Hippocampal formation (tissue), 2 donors: ENCODE measurements at regions not wholly inside any gene's neighbourhood (a gene's known extent, or its start where the extent isn't known, plus 50 kb on each side); places are given as distances from the start of the nearest gene placed in this dataset.
"Not testable (repeated sequence)": the region's sequence is repeated elsewhere in the genome, so short reads cannot be mapped to it uniquely, and the experiment has no call there.

ENCODE experiments used
- DNase-seq, 2 donors: peaks; one replicate each; lab custom pipeline; 2025; lab: John Stamatoyannopoulos, UW

DNA sequence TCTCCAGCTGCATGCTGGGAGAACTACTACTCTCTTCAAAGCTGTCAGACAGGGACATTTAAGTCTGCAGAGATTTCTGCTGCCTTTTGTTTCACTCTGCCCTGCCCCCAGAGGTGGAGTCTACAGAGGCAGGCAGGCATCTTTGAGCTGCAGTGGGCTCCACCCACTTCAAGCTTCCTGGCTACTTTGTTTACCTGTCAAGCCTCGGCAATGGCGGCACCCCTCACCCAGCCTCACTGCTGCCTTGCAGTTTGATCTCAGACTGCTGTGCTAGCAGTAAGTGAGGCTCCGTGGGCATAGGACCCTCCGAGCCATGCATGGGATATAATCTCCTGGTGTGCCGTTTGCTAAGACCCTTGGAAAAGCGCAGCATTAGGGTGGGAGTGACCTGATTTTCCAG, 61.7 kb downstream of the DMRTA1 start:
- DNase-seq, result not testable (repeated sequence)

DNA sequence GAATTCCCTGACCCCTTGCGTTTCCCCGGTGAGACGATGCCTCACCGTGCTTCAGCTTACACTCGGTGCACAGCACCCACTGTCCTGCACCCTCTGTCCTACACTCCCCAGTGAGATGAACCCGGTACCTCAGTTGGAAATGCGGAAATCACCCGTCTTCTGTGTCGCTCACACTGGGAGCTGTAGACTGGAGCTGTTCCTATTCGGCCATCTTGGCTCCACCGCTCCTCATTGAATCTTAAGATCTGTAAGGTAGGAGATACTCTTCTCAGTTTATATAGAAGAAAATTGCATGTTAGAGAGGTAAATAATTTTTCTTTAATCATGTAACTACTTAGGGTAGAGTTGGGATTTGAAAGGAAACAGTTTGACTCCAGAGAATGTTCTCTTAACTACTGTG, 62.2 kb downstream of the DMRTA1 start:
- DNase-seq, result no peak

DNA sequence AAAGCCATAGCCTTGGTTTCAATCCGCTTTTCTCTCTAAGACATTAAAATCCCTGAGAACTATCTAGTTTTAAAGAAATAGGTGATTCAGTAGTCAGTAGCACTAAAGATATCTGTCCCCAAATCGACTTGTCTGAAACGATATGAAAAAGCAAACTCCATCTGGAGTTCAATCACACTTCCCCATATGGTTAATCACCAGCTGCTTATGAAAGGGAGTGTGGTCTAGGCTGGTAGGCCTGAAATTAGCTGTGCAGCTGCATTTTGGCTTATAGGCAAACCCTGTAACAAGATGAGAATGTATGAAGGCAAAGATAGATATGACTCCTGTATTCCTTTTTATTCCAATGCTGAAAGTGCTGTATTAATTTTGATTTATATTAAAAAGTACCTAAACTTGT, 65.9 kb downstream of the DMRTA1 start:
- no peak for DNase-seq

DNA sequence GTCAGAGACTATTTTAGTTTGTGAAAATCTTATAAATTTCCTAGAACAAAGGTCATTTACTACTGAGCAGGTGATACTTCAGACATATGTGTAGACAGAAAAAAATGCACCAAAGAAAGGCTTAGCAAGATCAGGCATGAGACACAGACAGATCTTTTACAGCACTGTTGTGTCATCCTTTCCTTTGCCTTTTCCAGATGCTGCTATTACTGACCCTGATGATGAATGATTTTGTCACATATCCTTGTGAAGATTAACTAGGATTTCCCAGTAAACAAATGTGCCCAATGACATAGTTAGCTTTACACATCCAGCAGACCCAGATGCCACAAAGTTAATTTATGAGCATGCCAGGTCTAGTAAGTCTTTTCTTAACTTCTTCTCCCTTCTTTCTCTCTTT, 68.2 kb downstream of the DMRTA1 start:
- DNase-seq, result no peak

DNA sequence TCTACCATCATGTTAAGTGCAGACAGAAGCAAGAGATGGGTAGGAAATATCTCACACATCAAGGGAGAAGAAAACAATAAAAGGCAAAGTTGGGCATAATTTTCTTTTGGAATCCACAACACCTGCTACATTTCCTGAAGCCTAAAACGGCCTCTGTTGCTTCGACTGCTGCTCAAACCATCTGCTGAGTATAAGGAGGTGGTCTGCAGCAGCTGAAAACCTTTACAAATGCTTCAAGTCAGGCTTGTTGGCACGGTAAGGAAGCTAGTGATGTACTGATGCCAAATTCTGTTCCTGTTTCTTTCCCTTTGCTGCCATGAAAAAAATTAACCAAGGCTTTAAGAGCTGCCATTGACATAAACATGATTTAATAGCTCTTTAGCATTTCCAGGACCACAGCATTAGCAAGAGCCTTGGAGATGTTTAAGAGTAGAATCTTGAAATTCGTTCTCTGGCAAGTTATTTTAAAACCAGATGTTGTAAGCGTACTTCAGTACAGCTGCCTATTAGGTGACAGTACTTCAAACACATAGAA, 75.6 kb downstream of the DMRTA1 start:
- no peak for DNase-seq

DNA sequence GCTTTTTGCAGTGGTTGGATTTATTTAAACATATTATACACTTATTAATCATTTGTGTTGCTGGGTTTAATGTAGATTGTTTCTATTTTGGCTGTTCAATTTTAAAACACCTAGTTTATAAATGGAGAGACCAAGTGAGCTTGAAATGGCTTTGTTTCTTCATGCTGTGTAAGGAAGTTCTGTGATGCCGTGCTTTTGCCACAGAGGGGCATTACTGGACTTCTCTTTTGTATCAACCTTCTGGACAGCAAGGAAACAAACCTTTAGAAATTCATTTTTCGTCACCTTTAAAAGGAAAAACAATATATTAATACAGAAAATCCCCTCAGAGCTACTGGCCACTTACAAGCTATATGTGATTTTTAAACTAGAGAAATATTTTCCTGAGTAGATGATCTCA, 81.9 kb downstream of the DMRTA1 start:
- DNase-seq, result no peak

DNA sequence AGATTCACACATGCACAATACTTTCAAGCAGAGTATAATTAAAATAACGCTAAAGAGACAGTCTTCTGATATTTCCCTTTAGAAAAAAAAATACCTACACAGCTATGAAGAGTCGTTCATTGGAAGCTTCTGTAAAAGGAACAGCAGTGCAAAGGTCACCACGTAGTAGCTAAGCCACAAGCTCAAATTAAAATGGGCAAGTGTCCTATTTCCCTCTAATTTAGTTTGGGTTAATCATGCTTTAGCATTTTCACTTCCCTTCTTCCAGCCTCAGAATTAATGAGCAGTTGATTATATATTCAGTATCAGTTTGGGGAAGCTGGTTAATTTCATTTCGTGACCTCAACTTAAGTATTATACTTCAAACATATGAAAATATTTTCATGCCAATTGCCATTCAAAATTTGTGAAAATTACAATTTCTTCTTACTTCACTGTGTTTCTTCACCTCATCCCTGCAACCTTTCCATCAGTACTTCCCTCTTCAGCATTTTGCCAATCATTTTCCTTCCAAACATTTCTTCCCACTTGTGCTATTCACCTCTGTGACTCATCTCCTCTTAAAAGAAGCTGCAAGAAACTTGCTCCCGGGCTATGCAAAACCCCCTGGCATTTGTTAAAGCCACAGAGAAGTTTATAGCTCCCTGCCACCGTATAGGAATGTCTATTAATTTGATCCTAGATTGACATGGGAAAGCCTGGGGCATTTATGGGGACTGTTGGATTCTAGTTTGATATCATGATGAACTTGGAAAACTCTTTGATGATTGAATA, 83.0 kb downstream of the DMRTA1 start:
- no peak for DNase-seq

DNA sequence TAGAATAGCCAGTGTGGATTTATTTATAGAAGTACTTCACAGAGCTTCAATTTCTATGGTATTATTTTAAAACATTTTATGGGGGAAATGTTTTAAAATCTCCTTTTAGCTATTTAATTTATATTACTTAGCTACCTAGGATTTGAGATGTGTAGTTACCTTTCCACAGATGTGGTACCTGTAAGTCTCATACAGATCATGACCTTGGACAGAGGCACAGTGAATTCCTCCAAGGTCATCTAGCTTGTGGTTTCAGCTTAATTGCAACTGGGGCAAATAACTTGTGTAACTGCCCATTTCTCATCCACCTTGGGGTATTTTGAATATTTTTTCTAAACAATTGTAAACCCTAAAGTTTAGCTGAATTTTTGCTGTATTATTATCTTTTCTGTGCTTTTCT, 89.2 kb downstream of the DMRTA1 start:
- DNase-seq, result no peak

DNA sequence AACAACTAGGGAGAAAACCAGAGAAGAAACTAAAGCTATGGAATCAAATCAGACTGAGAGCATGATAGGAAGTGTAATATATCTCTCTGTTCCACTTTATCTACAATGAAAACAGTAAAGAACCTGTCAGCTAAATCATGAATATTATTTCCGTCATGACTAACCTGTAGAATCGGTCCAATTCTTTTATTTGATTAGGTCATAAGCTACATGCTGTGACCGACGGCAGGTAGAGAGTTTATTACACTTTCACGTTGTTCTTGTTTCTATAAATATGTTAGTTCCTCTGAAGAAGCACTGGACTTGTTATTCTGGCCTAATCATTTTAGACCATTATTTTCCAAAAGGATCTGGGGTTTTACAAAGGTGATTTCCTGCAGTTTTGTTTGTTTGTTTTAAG, 91.1 kb downstream of the DMRTA1 start:
- DNase-seq, result no peak

DNA sequence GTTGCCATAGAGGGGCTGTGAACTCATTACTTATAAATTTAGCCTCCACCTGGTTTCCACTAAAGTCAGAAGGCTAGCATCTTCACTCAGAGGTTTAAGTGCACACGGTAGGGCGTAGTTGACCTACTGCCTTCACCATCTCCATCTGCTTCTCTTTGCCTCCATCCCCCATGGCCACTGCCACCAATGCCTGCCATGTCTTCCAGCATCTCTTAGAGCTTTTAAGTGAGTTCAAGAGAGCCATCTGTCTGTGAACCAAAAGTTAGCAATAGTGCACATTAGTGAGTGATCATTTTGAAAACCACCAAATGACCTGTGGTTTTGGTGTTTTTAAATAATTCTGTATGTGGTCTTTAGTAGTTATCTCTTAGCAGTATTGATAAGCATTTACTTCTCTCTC, 102.0 kb downstream of the DMRTA1 start:
- no peak for DNase-seq

DNA sequence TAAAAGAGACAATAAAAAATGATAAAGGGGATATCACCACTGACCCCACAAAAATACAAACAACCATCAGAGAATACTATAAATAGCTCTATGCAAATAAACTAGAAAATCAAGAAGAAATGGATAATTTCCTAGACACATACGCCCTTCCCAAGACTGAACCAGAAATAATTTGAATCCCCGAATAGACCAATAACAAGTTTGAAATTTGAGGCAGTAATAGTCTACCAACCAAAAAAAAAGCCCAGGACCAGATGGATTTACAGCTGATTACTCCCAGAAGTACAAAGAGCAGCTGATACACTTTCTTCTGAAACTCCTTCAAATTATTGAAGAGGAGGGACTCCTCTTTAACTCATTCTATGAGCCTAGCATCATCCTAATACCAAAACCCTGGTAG, 128.1 kb downstream of the DMRTA1 start:
- DNase-seq, result no peak

DNA sequence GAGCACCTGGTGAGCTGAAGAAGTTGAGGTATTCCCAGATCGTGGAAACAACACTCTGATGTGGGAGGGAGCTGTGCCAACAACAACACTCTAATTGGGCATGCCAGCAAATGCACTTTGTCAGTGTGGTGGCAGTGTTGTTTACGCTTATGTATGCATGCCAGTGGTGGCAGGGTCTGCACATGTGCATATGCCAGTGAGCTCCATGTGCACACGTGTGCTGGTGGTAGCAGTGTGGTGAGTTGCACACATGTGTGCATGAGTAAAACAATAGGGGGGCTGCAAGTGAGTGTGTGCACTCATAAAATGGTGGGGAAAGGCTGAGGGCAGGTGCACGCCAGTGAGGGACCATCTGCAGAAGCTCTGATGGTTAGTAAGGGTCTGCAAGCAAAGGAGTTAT, 134.2 kb downstream of the DMRTA1 start:
- no peak for DNase-seq

DNA sequence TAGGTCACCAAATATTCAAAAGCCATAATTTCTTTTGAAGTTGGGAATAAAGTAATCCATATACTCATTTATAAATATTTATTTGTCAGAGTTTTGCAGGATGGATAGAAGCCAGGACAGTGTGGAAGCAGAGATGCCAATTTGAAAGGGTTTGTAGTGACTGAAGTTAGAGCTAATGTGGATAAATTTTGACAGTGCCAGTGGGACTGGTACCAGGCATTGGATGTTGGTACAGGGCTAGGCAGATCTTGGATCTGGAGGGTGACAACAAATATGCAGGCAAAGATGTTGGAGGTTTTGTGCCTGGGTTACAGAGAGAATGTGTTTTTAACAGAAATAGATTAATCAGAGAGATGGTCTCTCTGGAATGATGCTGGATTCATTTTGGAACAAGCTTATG, 135.6 kb downstream of the DMRTA1 start:
- DNase-seq, result no peak

DNA sequence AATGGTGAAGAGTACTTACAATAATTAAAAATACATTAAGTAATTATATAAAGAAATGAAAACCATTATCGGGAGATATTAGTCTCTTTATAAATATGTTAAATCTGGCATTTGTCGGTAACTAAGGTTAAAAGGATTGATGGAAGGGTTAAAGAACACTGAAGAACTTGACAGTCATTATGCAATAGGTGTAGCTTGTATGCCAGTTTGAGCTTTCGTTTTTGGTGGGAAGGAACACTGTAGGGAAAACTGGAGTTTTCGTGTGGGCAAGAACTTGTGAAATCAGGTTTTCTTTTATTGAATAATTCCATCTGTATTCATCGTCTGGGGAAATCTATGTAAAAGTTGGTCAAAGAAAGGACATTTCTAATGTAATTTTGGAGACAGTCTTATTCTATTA, 142.3 kb downstream of the DMRTA1 start:
- no peak for DNase-seq

DNA sequence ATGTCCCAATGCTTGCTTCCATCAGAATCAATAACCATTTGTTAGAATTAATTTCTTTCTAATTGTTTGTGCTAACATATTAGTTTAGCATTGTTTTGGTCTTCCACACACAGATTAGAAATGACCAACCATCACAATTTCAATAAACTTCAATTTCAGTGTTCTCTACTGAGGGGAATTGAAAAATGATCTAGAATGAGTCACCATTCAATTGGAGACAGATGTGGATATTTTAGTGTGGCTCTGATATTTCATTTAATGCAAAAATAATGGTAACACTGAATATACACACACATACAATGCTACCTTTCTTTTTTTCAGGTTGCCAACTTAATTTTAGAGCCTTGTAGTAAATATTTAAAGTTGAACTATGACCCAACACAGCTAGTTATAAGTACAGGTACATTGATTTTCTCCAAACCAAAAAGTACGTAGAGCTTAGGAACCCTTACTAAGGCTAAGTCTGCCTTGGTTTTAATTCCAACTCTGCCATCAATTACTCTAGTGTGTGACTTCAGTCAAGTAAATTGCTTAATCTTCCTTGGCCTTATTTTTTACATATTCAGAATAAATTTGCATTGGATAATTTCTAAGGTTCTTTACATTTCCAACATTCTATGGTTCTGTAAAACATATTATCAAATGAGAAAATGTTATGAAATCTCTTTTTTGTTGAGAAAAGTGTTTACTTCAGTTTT, 143.9 kb downstream of the DMRTA1 start:
- DNase-seq, result no peak

DNA sequence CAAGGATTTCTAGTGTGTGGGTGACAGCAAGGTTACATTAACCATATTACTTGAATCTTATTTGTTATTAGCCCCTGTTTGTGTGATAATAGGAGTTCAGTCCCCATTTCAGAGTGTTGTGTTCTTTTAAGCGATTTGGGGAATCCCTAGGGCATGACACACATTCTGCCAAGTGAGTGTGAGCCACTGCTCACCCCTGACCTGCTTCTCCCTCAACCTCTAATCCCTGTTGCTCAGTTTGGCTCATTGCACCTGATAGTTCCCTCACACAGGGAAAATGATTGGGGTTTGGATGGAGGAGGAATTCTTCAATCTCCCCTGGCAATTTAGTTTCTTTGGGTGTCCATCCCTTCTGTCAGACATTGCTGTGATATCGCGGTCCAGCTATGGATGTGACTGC, 149.2 kb downstream of the DMRTA1 start:
- no peak for DNase-seq

DNA sequence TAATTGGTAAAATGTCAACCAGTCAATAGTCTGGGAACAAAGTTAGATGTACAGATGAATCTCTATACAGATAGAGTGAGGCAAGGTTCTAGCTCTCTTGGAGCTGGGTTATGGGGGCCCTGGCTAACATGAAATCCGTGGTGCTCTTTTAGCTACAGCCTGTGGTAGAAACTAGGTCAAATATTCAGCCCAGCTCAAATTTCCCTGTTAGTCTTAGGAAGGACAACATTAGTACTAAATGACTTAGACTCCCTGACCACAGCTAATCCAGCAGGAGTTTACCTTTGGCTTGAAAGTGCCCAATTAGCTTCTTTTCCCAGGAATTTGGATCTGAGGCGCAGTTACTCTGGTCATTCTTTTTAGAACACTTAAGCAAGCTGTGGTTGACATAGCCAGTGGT, 170.5 kb downstream of the DMRTA1 start:
- DNase-seq, result no peak

DNA sequence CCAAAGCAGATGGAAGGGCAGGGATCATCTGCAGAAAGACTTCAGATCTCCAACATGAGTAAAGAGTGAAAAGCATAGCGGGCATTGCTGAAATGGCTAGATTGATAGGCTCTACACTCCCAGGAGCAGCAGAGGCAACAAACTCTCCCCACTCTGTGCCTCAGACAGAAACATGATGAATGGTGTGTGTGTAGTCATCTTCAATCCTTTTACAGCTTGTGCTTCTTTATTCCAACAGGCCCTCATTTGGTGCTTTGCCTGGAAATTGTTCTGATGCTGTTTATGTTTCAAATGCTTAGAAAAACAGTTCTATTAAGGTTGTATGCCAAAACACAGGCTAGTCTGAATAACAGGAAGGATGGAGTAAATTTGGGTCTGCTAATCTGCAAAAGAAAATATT, 176.2 kb downstream of the DMRTA1 start:
- no peak for DNase-seq

DNA sequence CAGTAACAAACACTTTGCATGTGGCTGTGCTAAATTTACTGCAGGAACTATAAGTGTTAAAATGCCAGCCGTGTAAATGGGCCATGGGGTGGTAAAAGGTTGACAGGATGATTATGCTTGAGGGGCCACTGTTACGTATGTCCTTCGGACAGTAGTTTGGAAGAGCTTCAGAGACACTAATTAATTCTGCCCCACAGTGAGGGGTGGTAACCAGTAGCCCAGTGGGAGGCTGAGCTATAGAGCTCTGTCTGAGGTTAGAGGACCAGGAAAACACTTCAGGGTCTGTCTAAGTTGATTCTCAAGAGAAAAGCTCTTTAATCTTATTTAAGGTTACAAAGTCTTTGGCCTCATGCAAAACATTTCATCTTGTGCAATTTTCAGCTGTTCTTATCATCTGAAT, 176.6 kb downstream of the DMRTA1 start:
- DNase-seq, result no peak

DNA sequence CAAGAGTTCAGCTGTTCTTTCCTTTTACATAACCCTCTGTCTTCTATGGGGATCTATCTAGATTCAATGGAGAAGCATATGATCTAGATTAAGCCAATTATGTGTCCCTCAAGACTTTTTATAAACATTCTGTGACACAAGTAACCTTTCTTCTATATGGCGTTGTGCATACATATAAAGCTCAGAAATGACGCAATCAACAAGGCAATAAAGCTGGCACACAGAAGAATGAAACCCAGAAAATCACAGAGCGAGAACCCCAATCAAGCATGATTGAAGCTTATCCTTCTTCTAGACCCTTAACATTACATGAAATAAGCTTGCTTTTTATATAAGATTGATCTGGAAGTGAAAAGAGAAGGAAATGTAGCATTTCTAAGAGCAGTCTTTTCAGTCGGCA, 178.9 kb downstream of the DMRTA1 start:
- no peak for DNase-seq

DNA sequence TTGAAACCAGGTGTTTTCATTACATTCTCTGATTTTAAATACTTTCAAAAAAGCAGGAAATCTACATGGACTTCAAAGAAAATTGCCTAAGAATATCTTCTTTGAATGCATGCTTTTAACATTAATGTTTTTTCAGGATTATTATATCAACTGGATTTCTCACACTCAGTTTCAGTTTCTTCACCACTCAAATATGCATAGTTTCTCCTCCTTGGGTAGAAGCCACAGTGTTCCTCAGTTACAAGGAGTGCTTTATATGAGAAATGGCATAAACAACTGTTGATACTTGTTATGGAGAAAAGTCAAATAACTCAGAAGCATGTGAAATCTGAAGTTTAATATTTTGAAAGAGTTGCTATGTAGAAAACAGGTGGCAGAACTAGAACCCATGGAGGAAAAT, 196.9 kb downstream of the DMRTA1 start:
- no peak for DNase-seq

DNA sequence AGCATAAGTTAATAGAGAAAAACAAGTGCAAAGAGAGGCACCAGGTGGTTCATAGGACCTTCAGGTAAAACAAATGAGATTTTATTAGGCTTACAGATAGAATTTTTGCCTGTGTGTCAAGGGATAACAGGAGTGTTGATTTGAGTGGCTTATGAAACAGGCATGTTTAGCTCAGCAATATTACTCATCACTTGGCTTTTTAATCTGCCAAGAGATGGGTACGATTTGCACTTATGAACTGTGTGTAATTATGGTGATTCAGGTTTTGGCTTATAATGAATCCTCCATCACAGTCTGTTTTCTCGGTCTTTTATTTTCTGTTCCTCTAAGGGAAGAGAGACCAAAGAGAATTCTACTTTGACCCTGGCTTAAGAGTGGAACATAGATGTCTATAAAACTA, 199.3 kb downstream of the DMRTA1 start:
- DNase-seq, result no peak

DNA sequence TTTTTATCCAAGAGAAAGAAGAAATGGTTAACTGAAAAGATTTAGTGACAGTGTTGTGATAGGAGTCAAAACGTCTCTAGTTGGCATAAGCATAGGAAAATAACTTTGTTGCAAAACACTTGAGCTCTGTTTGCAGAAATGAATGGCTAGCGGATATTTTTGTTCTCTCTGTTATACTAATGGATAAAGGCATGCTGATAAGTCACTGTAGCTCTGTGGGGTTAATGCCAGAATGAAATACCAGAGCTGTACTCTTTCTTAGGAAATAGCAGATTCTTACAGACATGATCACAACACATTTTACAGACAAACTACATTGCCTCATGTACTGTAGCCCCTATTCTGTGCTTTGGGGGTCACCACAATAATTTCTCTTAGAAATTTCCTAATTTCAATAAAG, 202.8 kb downstream of the DMRTA1 start:
- no peak for DNase-seq

DNA sequence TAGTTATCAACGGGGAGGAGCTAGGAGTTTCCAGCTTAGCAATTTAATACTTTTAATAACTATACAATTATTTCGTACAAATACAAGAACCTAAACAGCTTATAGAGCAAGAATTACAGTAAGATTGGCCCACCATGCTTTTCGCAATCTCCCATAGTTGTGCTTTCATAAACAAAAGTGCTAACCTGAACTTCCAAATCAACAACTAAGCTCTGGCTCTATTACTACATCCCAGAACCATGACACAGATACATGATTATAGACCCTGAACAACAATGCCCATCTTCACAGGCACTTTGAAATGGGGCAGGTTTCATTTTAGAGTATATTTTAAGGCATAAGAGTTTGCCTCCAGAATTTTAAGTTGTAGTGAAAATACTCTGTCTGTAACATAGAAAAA, 203.5 kb downstream of the DMRTA1 start:
- no peak for DNase-seq
